ENCODE measurements at regions not wholly inside any gene's neighbourhood (a gene's known extent, or its start where the extent isn't known, plus 50 kb on each side); places are given as distances from the start of the nearest gene placed in this dataset.

GRCh38 chr5:17805227-17805825, 171.1 kb downstream of the TAF11L14 start:
- TF ChIP-seq CTCF (IDR thresholded peaks at IDR 0.05) (no peak), ZFX (IDR thresholded peaks at IDR 0.05; ENCODE audit: borderline replicate concordance) (no peak)

All from 22Rv1 (cell line).